ENCODE measurements at regions not wholly inside any gene's neighbourhood (a gene's known extent, or its start where the extent isn't known, plus 50 kb on each side); places are given as distances from the start of the nearest gene placed in this dataset.

DNA sequence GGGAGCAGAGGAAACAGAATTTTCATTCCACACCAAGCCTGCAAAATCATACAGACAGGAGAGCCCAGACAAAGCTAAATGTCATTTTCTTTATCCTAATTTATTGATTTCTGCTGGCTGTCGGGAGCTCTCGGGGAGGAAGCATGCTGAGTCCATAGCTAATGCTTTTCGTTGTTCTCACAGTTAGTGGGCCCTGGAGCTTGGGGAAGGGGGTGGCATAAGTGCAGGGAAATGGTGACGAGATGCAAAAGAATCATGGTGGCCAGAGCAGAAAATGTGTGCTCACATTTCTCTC, 202.4 kb downstream of the TOMM20 start:
- Histone ChIP-seq H3K36me3 (ENCODE audit: control insufficient read depth, insufficient read depth, low read length) (no peaks in the 10 kb centered on the region), H3K9me3 (replicated peaks; ENCODE audit: control insufficient read depth, insufficient read depth, low read depth, low read length) (no peaks in the 10 kb centered on the region), H3K9ac (ENCODE audit: insufficient read depth in 1 of 2, low read depth in 2 of 2, low read length in 2 of 2) (no peak overlapping the region; a peak in 1 of 4 replicates), H3K4me3 (no peak overlapping the region), H3K27me3 (ENCODE audit: control insufficient read depth in 2 of 2, insufficient read depth in 2 of 2, low read length in 2 of 2) (no peaks in the 10 kb centered on the region), H4K20me1 (replicated peaks; ENCODE audit: control insufficient read depth, insufficient read depth, low read length) (no peaks in the 10 kb centered on the region), H3K4me1 (replicated peaks in 1 of 2; ENCODE audit: control insufficient read depth in 2 of 2, insufficient read depth in 2 of 2, low read length in 2 of 2) (peaks cover 0 to 7% of the 10 kb centered on the region in 2 experiments; a peak in 2 of 5 replicates), H2AFZ (ENCODE audit: low read depth, low read length) (no peak overlapping the region), H3K79me2 (ENCODE audit: control insufficient read depth, insufficient read depth, low read length) (no peaks in the 10 kb centered on the region), H3K4me2 (ENCODE audit: insufficient read depth, low read length) (no peak overlapping the region), H3K27ac (ENCODE audit: extremely low read depth, low read depth, low read length) (no peak overlapping the region), H3K9me1 (ENCODE audit: control insufficient read depth, insufficient read depth, low read length) (no peaks in the 10 kb centered on the region)
- in situ Hi-C loops (cut with MboI): no loop called here
- TF ChIP-seq, protein P1, sequence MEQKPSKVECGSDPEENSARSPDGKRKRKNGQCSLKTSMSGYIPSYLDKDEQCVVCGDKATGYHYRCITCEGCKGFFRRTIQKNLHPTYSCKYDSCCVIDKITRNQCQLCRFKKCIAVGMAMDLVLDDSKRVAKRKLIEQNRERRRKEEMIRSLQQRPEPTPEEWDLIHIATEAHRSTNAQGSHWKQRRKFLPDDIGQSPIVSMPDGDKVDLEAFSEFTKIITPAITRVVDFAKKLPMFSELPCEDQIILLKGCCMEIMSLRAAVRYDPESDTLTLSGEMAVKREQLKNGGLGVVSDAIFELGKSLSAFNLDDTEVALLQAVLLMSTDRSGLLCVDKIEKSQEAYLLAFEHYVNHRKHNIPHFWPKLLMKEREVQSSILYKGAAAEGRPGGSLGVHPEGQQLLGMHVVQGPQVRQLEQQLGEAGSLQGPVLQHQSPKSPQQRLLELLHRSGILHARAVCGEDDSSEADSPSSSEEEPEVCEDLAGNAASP (IDR thresholded peaks at IDR 0.05): no peak
- TF ChIP-seq FOSL1 (tag; conservative IDR thresholded peaks at IDR 0.05): 0 out of 2 replicates have a peak, but pooled peaks have one; percentile 37
- POLR2A ChIA-PET: interaction anchor here (0.5 to 1.3 kb wide), 4 partner anchors 8 to 35 kb away, joined by 3 to 4 read pairs (median 4); no protein-coding TSS in a partner anchor
- FAIRE-seq (no peak), DNase-seq (ENCODE audit: extremely low read depth in 1 of 4, low spot score in 3 of 4) (no peak), ATAC-seq (no peak)
- CTCF ChIA-PET (ENCODE audit: low intra/inter-chr PET ratio): interaction anchor here (0.6 kb wide), 1 partner anchor 49 kb away, joined by 3 read pairs; no protein-coding TSS in a partner anchor
- 35% methylated on average over 4 of the region's 4 CpGs for WGBS (ENCODE audit: insufficient coverage, low coverage, missing lambda C conversion rate)
- BruUV-seq (replicated peaks): no TSS peak
- intact Hi-C loops (cut with micrococcal nuclease): no loop called here

DNA sequence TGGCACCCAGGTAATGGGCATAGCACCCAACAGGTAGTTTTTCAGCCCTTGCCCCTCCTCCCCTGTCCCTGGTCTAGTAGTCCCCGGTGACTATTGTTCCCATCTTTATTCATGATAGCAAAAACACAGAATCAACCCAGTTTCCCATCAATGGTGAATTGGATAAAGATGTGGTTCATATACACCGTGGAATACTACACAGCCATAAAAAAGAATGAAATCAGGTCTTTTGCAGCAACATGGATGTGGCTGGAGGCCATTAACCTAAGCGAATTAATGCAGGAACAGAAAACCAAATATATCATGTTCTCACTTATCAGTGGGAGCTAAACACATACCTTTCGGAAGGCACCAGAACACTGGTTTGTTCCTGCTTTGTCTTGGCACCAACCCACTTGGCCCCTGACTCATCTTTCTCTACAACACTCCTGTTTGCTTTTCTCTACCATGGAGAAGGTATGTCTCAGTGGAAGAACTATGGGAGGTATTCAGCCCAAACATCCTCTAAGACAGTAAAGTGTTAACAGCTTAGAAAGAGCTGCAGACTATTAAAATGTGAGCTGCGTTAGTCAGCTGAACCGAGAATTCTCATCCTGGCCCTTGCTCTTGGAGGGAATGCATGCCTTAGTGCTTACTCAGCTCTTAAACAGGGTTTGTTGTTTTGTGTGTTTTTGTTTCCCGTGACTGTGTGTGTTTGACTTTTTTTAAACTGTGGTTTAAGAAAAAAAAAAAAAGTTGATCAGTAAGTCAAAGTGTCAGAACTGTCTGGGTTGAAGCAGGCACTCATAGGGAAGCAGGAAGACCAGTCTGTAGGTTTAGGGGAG, 203.0 kb downstream of the TOMM20 start:
- Histone ChIP-seq H3K4me1 (replicated peaks in 1 of 2; ENCODE audit: control insufficient read depth in 2 of 2, insufficient read depth in 2 of 2, low read length in 2 of 2) (peaks cover 0 to 3% of the 10 kb centered on the region in 2 experiments; a peak in 2 of 5 replicates), H3K4me3 (no peak overlapping the region), H4K20me1 (replicated peaks; ENCODE audit: control insufficient read depth, insufficient read depth, low read length) (no peaks in the 10 kb centered on the region), H3K4me2 (ENCODE audit: insufficient read depth, low read length) (no peak overlapping the region), H3K27ac (ENCODE audit: extremely low read depth, low read depth, low read length) (no peak overlapping the region), H3K9me3 (replicated peaks; ENCODE audit: control insufficient read depth, insufficient read depth, low read depth, low read length) (no peaks in the 10 kb centered on the region), H3K79me2 (ENCODE audit: control insufficient read depth, insufficient read depth, low read length) (no peaks in the 10 kb centered on the region), H3K9me1 (ENCODE audit: control insufficient read depth, insufficient read depth, low read length) (no peaks in the 10 kb centered on the region), H3K27me3 (ENCODE audit: control insufficient read depth in 2 of 2, insufficient read depth in 2 of 2, low read length in 2 of 2) (no peaks in the 10 kb centered on the region), H3K36me3 (ENCODE audit: control insufficient read depth, insufficient read depth, low read length) (no peaks in the 10 kb centered on the region), H2AFZ (ENCODE audit: low read depth, low read length) (no peak overlapping the region), H3K9ac (ENCODE audit: insufficient read depth in 1 of 2, low read depth in 2 of 2, low read length in 2 of 2) (no peak overlapping the region)
- DNase-seq (ENCODE audit: extremely low read depth in 1 of 4, low spot score in 3 of 4) (no peak), ATAC-seq (no peak), FAIRE-seq (no peak)
- POLR2A ChIA-PET: interaction anchor here (0.5 to 1.3 kb wide), 3 partner anchors 14 to 35 kb away, joined by 3 to 4 read pairs (median 3); no protein-coding TSS in a partner anchor
- 27% methylated on average over 7 of the region's 7 CpGs for WGBS (ENCODE audit: insufficient coverage, low coverage, missing lambda C conversion rate)
- intact Hi-C loops (cut with micrococcal nuclease): no loop called here
- in situ Hi-C loops (cut with MboI): no loop called here
- no TSS peak for BruUV-seq (replicated peaks)
- CTCF ChIA-PET (ENCODE audit: low intra/inter-chr PET ratio): interaction anchor here (0.6 kb wide), 1 partner anchor 50 kb away, joined by 3 read pairs; no protein-coding TSS in a partner anchor
- TF ChIP-seq, protein P2, sequence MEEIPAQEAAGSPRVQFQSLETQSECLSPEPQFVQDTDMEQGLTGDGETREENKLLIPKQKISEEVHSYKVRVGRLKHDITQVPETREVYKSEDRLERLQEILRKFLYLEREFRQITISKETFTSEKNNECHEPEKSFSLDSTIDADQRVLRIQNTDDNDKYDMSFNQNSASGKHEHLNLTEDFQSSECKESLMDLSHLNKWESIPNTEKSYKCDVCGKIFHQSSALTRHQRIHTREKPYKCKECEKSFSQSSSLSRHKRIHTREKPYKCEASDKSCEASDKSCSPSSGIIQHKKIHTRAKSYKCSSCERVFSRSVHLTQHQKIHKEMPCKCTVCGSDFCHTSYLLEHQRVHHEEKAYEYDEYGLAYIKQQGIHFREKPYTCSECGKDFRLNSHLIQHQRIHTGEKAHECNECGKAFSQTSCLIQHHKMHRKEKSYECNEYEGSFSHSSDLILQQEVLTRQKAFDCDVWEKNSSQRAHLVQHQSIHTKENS (CRISPR knock-in tag; IDR thresholded peaks at IDR 0.05): no peak
- no peak for TF ChIP-seq GTF2F1 (IDR thresholded peaks at IDR 0.05; ENCODE audit: low read depth, low read length)
- TF ChIP-seq ZNF780A (CRISPR knock-in tag; IDR thresholded peaks at IDR 0.05): no peak
- no peak for TF ChIP-seq ILK (tag; IDR thresholded peaks at IDR 0.05; ENCODE audit: borderline replicate concordance, low read depth)
- TF ChIP-seq ZNF384 (IDR thresholded peaks at IDR 0.05; ENCODE audit: low read depth, low read length): peak; percentile 28; the same call in 1 of the 2 replicates
- TF ChIP-seq ILF3 (IDR thresholded peaks at IDR 0.05; ENCODE audit: borderline replicate concordance): no peak
- TF ChIP-seq DIDO1 (tag; IDR thresholded peaks at IDR 0.05; ENCODE audit: low read depth): no peak
- TF ChIP-seq, protein P3, sequence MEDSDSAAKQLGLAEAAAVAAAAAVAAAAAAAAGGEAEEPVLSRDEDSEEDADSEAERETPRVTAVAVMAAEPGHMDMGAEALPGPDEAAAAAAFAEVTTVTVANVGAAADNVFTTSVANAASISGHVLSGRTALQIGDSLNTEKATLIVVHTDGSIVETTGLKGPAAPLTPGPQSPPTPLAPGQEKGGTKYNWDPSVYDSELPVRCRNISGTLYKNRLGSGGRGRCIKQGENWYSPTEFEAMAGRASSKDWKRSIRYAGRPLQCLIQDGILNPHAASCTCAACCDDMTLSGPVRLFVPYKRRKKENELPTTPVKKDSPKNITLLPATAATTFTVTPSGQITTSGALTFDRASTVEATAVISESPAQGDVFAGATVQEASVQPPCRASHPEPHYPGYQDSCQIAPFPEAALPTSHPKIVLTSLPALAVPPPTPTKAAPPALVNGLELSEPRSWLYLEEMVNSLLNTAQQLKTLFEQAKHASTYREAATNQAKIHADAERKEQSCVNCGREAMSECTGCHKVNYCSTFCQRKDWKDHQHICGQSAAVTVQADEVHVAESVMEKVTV (CRISPR knock-in tag; IDR thresholded peaks at IDR 0.05): no peak
- no peak for TF ChIP-seq NFIX (CRISPR knock-in tag; IDR thresholded peaks at IDR 0.05; ENCODE audit: low read depth)

Measured in K562 (cell line).